GM12864 (cell line): ENCODE measurements at regions not wholly inside any gene's neighbourhood (a gene's known extent, or its start where the extent isn't known, plus 50 kb on each side); places are given as distances from the start of the nearest gene placed in this dataset.

Source experiments
- DNase-seq: peaks from one replicate; pipeline ENCODE4 v3.0.0-alpha.2; 2011; ENCODE audit warnings: low read depth
- H3K4me3 ChIP-seq: 2 replicates; pipeline ENCODE4 v1.5.1; 2011; ENCODE audit warnings: mild to moderate bottlenecking, low read depth, low read length, control low read depth
- CTCF ChIP-seq: IDR thresholded peaks from 2 replicates; pipeline ENCODE4 v1.5.1; 2011; ENCODE audit warnings: low read depth, mild to moderate bottlenecking, moderate library complexity, low read length, control low read depth, inconsistent platforms; ENCODE audit errors: missing control alignments

- no peak for DNase-seq
- TF ChIP-seq CTCF, result no peak
- no peak overlapping the region for H3K4me3 ChIP-seq
Observed at GRCh38 chrX:110951472-110952269, 144.3 kb upstream of the PAK3 start.

GRCh38 chrX:110944751-110945675 is 149.4 kb upstream of the CHRDL1 start:
- no peak overlapping the region for H3K4me3 ChIP-seq

GRCh38 chrX:110944311-110944750 is 148.7 kb upstream of the CHRDL1 start:
- DNase-seq, result no peak
- no peak overlapping the region for H3K4me3 ChIP-seq

More at GRCh38 chrX:110944751-110945675, 149.4 kb upstream of the CHRDL1 start:
- no peak for DNase-seq
- TF ChIP-seq CTCF, result no peak

GRCh38 chrX:110941906-110942305 is 146.3 kb upstream of the CHRDL1 start:
- DNase-seq, result no peak
- no peak overlapping the region for H3K4me3 ChIP-seq
- TF ChIP-seq CTCF, result no peak

More at GRCh38 chrX:110944311-110944750, 148.7 kb upstream of the CHRDL1 start:
- no peak for TF ChIP-seq CTCF

- no peak overlapping the region for H3K4me3 ChIP-seq
- DNase-seq, result no peak
- no peak for TF ChIP-seq CTCF
Observed at GRCh38 chrX:110938977-110939732, 143.5 kb upstream of the CHRDL1 start.

GRCh38 chrX:110924871-110925270 is 129.3 kb upstream of the CHRDL1 start:
- H3K4me3 ChIP-seq, result no peak overlapping the region
- TF ChIP-seq CTCF, result no peak
- no peak for DNase-seq
